ENCODE measurements at regions not wholly inside any gene's neighbourhood (a gene's known extent, or its start where the extent isn't known, plus 50 kb on each side); places are given as distances from the start of the nearest gene placed in this dataset.

DNA sequence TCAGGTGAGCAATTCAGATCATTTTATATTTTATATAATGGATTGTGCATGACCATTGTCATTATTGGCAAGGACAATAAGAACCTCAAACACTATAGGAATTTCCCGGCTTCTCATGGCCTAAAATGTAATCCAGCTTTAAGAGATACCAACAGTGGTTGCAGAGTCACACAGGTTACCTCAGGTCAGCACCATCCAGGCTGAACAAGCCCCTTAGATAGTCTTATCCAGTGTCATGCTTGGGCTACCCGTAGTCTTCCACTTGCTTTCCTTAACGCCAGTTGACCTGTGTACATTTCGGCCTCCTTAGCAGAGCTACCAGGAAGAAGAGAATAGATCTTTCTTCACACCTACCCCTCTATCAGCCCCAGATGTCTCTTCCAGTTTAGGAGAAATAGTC lies 293.3 kb upstream of the SYT4 start:
- no peak overlapping the region for H3K27ac ChIP-seq (ENCODE audit: low read depth, low read length)
- H3K9me3 ChIP-seq (ENCODE audit: control insufficient read depth, low read length) = no peaks in the 10 kb centered on the region
- Mint-ChIP-seq H3K9me3 (no peaks in the 10 kb centered on the region), H3K36me3 (ENCODE audit: low read depth) (no peaks in the 10 kb centered on the region), H3K4me3 (no peak overlapping the region), H3K4me1 (peaks cover 10% of the 10 kb centered on the region), H3K27me3 (ENCODE audit: insufficient read depth) (no peaks in the 10 kb centered on the region), H3K27ac (peak overlapping the region; percentile 71)
- H3K4me3 ChIP-seq (ENCODE audit: low read length) = no peak overlapping the region
- DNase-seq = peak; percentile 46
- no peaks in the 10 kb centered on the region for H3K36me3 ChIP-seq (ENCODE audit: control insufficient read depth, insufficient read depth, low read length)
- TF ChIP-seq, protein P1, sequence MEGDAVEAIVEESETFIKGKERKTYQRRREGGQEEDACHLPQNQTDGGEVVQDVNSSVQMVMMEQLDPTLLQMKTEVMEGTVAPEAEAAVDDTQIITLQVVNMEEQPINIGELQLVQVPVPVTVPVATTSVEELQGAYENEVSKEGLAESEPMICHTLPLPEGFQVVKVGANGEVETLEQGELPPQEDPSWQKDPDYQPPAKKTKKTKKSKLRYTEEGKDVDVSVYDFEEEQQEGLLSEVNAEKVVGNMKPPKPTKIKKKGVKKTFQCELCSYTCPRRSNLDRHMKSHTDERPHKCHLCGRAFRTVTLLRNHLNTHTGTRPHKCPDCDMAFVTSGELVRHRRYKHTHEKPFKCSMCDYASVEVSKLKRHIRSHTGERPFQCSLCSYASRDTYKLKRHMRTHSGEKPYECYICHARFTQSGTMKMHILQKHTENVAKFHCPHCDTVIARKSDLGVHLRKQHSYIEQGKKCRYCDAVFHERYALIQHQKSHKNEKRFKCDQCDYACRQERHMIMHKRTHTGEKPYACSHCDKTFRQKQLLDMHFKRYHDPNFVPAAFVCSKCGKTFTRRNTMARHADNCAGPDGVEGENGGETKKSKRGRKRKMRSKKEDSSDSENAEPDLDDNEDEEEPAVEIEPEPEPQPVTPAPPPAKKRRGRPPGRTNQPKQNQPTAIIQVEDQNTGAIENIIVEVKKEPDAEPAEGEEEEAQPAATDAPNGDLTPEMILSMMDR (conservative IDR thresholded peaks at IDR 0.05) = no peak
- no peak overlapping the region for H3K9ac ChIP-seq (ENCODE audit: extremely low read depth, low read length, poor library complexity, severe bottlenecking)
- 76 to 93% methylated on average over 2 to 4 of the region's 4 CpGs for WGBS, 2 experiments (ENCODE audit: insufficient coverage in 1 of 2, insufficient read length in 1 of 2)
- peaks cover 6% of the 10 kb centered on the region for H3K4me1 ChIP-seq (ENCODE audit: control insufficient read depth, insufficient read depth, low read length)
- no peaks in the 10 kb centered on the region for H3K27me3 ChIP-seq (ENCODE audit: control insufficient read depth, insufficient read depth, low read length, poor library complexity, severe bottlenecking)

DNA sequence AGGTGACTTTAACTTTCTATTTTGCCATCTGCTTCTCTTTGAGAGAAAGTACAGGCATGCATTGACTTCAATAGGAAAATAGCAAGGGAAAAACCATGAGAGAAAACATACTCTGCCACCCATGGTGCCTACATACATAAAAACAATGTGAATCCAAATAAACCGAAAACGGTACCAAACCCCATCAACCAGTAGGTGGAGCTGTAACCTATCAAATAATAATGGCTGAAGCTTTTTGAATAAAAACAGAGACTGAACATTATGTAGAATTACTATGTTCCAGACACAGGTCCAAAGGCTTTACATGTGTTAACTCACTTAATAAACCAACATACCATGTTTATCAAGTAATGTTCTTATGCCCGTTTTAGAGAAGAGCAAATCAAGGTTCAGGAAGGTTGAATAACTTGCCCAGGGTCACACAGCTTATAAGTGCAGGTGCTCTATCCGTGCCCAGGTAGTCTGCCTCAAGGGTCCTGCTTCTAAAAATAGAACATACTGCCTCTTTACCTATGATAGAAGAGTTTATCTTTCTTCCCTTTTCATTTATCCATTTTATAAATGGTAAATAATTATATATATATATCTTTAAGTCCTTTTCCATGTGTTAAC lies 293.9 kb upstream of the SYT4 start:
- H3K9me3 ChIP-seq (ENCODE audit: control insufficient read depth, low read length) = no peaks in the 10 kb centered on the region

DNA sequence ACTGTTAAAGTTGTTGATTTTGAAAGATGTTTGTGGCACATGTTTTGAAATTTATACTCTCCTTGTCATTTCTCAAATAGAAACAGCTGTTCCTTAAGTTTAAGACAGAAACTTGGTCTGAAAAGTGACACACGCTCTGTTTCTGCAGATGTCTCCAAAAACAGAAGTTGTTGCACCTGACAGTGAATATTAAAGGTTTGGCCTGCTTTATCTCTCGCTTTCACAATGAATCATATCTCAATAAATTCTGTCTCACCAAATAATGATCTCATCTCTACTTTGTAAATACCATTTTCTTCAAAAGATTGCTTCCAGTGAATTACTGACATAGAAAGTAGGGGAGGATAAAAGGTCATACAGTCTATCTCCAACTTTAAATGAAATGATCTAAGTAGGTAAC lies 294.9 kb upstream of the SYT4 start:
- no peaks in the 10 kb centered on the region for H3K36me3 Mint-ChIP-seq (ENCODE audit: low read depth)
- no peaks in the 10 kb centered on the region for H3K9me3 Mint-ChIP-seq
- Histone ChIP-seq H3K9me3 (ENCODE audit: control insufficient read depth, low read length) (no peaks in the 10 kb centered on the region), H3K4me3 (ENCODE audit: low read length) (no peak overlapping the region), H3K27me3 (ENCODE audit: control insufficient read depth, insufficient read depth, low read length, poor library complexity, severe bottlenecking) (no peaks in the 10 kb centered on the region), H3K9ac (ENCODE audit: extremely low read depth, low read length, poor library complexity, severe bottlenecking) (no peak overlapping the region), H3K36me3 (ENCODE audit: control insufficient read depth, insufficient read depth, low read length) (no peaks in the 10 kb centered on the region), H3K4me1 (ENCODE audit: control insufficient read depth, insufficient read depth, low read length) (peaks cover 6% of the 10 kb centered on the region), H3K27ac (ENCODE audit: low read depth, low read length) (no peak overlapping the region)
- DNase-seq = no peak
- H3K27ac Mint-ChIP-seq = no peak overlapping the region
- no peaks in the 10 kb centered on the region for H3K27me3 Mint-ChIP-seq (ENCODE audit: insufficient read depth)
- WGBS, 2 experiments (ENCODE audit: insufficient coverage in 1 of 2, insufficient read length in 1 of 2) = 89 to 98% methylated on average over 1 to 2 of the region's 2 CpGs
- peaks cover 10% of the 10 kb centered on the region for H3K4me1 Mint-ChIP-seq
- TF ChIP-seq, protein P1 (conservative IDR thresholded peaks at IDR 0.05) = no peak
- H3K4me3 Mint-ChIP-seq = no peak overlapping the region

More for the DNA sequence above, 293.9 kb upstream of the SYT4 start:
- Mint-ChIP-seq H3K27ac (peak overlapping the region; percentile 71), H3K9me3 (no peaks in the 10 kb centered on the region), H3K27me3 (ENCODE audit: insufficient read depth) (no peaks in the 10 kb centered on the region), H3K36me3 (ENCODE audit: low read depth) (no peaks in the 10 kb centered on the region), H3K4me1 (peaks cover 10% of the 10 kb centered on the region), H3K4me3 (no peak overlapping the region)
- Histone ChIP-seq H3K4me3 (ENCODE audit: low read length) (no peak overlapping the region), H3K4me1 (ENCODE audit: control insufficient read depth, insufficient read depth, low read length) (peaks cover 6% of the 10 kb centered on the region), H3K36me3 (ENCODE audit: control insufficient read depth, insufficient read depth, low read length) (no peaks in the 10 kb centered on the region), H3K27me3 (ENCODE audit: control insufficient read depth, insufficient read depth, low read length, poor library complexity, severe bottlenecking) (no peaks in the 10 kb centered on the region), H3K27ac (ENCODE audit: low read depth, low read length) (no peak overlapping the region), H3K9ac (ENCODE audit: extremely low read depth, low read length, poor library complexity, severe bottlenecking) (no peak overlapping the region)
- peak; percentile 61 for DNase-seq
- TF ChIP-seq, protein P1 (conservative IDR thresholded peaks at IDR 0.05) = peak; percentile 94
- WGBS, 2 experiments (ENCODE audit: insufficient coverage in 1 of 2, insufficient read length in 1 of 2) = 46 to 88% methylated on average over 1 to 4 of the region's 4 CpGs

All from endodermal cell (in vitro differentiated cells).